H9 (cell line): ENCODE measurements at regions not wholly inside any gene's neighbourhood (a gene's known extent, or its start where the extent isn't known, plus 50 kb on each side); places are given as distances from the start of the nearest gene placed in this dataset.
A peak's percentile ranks its signal among the peaks of the same experiment; 100 is the strongest.

ENCODE experiments used
- DNase-seq: peaks from one replicate; pipeline ENCODE4 v3.0.0-alpha.2; 2017
- H2AFZ ChIP-seq: one replicate; pipeline ENCODE4 v1.6.1; 2013; ENCODE audit warnings: mild to moderate bottlenecking, low read length, control low read depth, moderate library complexity
- H2AK5ac ChIP-seq: 2 replicates; pipeline ENCODE4 v1.6.1; 2013; ENCODE audit warnings: low read length, control low read depth, mixed read lengths; ENCODE audit not compliant: insufficient read length
- H2BK120ac ChIP-seq: one replicate; pipeline ENCODE4 v1.6.1; 2013; ENCODE audit warnings: low read depth, mild to moderate bottlenecking, low read length, control low read depth, inconsistent platforms; ENCODE audit not compliant: poor library complexity, severe bottlenecking
- H2BK12ac ChIP-seq: 2 replicates; pipeline ENCODE4 v1.6.1; 2013; ENCODE audit warnings: low read length, control low read depth, mixed read lengths, low read depth; ENCODE audit not compliant: insufficient read length
- H2BK15ac ChIP-seq: 2 replicates; pipeline ENCODE4 v1.6.1; 2013; ENCODE audit warnings: low read depth, low read length, control low read depth
- H2BK20ac ChIP-seq: one replicate; pipeline ENCODE4 v1.6.1; 2013; ENCODE audit warnings: low read depth, mild to moderate bottlenecking, low read length, control low read depth, inconsistent platforms; ENCODE audit not compliant: poor library complexity, severe bottlenecking
- H2BK5ac ChIP-seq: 2 replicates; pipeline ENCODE4 v1.6.1; 2013; ENCODE audit warnings: low read length, control low read depth, mixed read lengths; ENCODE audit not compliant: insufficient read length
- H3K14ac ChIP-seq: 2 replicates; pipeline ENCODE4 v1.6.1; 2013; ENCODE audit warnings: low read length, control low read depth; ENCODE audit not compliant: insufficient read depth
- H3K18ac ChIP-seq: 2 replicates; pipeline ENCODE4 v1.6.1; 2013; ENCODE audit warnings: low read depth, mild to moderate bottlenecking, mixed read lengths, low read length, control low read depth; ENCODE audit not compliant: insufficient read length
- H3K23ac ChIP-seq: 2 replicates; pipeline ENCODE4 v1.6.1; 2013; ENCODE audit warnings: low read length, control low read depth, mixed read lengths, low read depth; ENCODE audit not compliant: insufficient read length
- H3K23me2 ChIP-seq: 2 replicates; pipeline ENCODE4 v1.6.1; 2013; ENCODE audit warnings: low read depth, mild to moderate bottlenecking, mixed read lengths, low read length, control low read depth; ENCODE audit not compliant: insufficient read length, poor library complexity, severe bottlenecking
- H3K27ac ChIP-seq: 2 replicates; pipeline ENCODE4 v1.5.1; 2013; ENCODE audit warnings: low read length, control low read depth, mixed read lengths, low read depth; ENCODE audit not compliant: insufficient read length
- H3K27me3 ChIP-seq: 2 replicates; pipeline ENCODE4 v1.6.1; 2013; ENCODE audit warnings: low read length, control low read depth, inconsistent platforms; ENCODE audit not compliant: insufficient read depth
- H3K4ac ChIP-seq: 2 replicates; pipeline ENCODE4 v1.6.1; 2013; ENCODE audit warnings: low read depth, mild to moderate bottlenecking, control low read depth, inconsistent platforms, low read length, moderate library complexity
- H3K4me1 ChIP-seq: 2 replicates; pipeline ENCODE4 v1.6.1; 2013; ENCODE audit warnings: low read length, control low read depth, inconsistent platforms; ENCODE audit not compliant: insufficient read depth
- H3K4me2 ChIP-seq: 2 replicates; pipeline ENCODE4 v1.6.1; 2013; ENCODE audit warnings: low read length, control low read depth, mixed read lengths; ENCODE audit not compliant: insufficient read length, insufficient read depth
- H3K56ac ChIP-seq: 2 replicates; pipeline ENCODE4 v1.6.1; 2013; ENCODE audit warnings: low read depth, mild to moderate bottlenecking, mixed read lengths, low read length, control low read depth; ENCODE audit not compliant: insufficient read length
- H3K79me1 ChIP-seq: 2 replicates; pipeline ENCODE4 v1.6.1; 2013; ENCODE audit warnings: low read depth, mild to moderate bottlenecking, moderate library complexity, low read length, control low read depth, inconsistent platforms; ENCODE audit not compliant: insufficient read depth, poor library complexity, severe bottlenecking
- H3K79me2 ChIP-seq: 2 replicates; pipeline ENCODE4 v1.6.1; 2013; ENCODE audit warnings: low read length, control low read depth, inconsistent platforms; ENCODE audit not compliant: insufficient read depth
- H3K9ac ChIP-seq: 2 replicates; pipeline ENCODE4 v1.6.1; 2013; ENCODE audit warnings: low read length, control low read depth, mixed read lengths; ENCODE audit not compliant: insufficient read length; ENCODE audit errors: extremely low read depth
- H3K9me3 ChIP-seq: one replicate; pipeline ENCODE4 v1.6.1; 2013; ENCODE audit warnings: low read depth, low read length, inconsistent platforms; ENCODE audit not compliant: control insufficient read depth
- H3T11ph ChIP-seq: one replicate; pipeline ENCODE4 v1.6.1; 2013; ENCODE audit warnings: mild to moderate bottlenecking, low read length, control low read depth, inconsistent platforms
- H4K20me1 ChIP-seq: one replicate; pipeline ENCODE4 v1.6.1; 2013; ENCODE audit not compliant: control insufficient read depth, insufficient read length, insufficient read depth
- H4K5ac ChIP-seq: 2 replicates; pipeline ENCODE4 v1.6.1; 2013; ENCODE audit warnings: low read depth, mild to moderate bottlenecking, mixed read lengths, low read length, control low read depth; ENCODE audit not compliant: insufficient read length
- H4K8ac ChIP-seq: replicated peaks from 2 replicates; pipeline ENCODE4 v1.6.1; 2013; ENCODE audit warnings: low read length, control low read depth, mixed read lengths, low read depth; ENCODE audit not compliant: insufficient read length
- H4K91ac ChIP-seq: 2 replicates; pipeline ENCODE4 v1.6.1; 2013; ENCODE audit warnings: low read depth, mild to moderate bottlenecking, moderate library complexity, mixed read lengths, low read length, control low read depth; ENCODE audit not compliant: insufficient read length
- H3K27ac Mint-ChIP-seq, 3 experiments: 2 replicates in 2 of 3; 3 replicates in 1 of 3; pipeline ENCODE4 v1.8.0; 2020 to 2021; ENCODE audit warnings: mixed read lengths in 3 of 3, mild to moderate bottlenecking in 1 of 3, moderate library complexity in 1 of 3
- H3K27me3 Mint-ChIP-seq: 2 replicates; pipeline ENCODE4 v1.8.0; 2021; ENCODE audit warnings: low read depth, mild to moderate bottlenecking, moderate library complexity, mixed read lengths
- H3K36me3 Mint-ChIP-seq, 3 experiments: 2 replicates in 2 of 3; 3 replicates in 1 of 3; pipeline ENCODE4 v1.8.0; 2020 to 2021; ENCODE audit warnings: low read depth in 3 of 3, mixed read lengths in 3 of 3; ENCODE audit not compliant: insufficient read depth in 1 of 3
- H3K4me1 Mint-ChIP-seq, 2 experiments: 2 replicates each; pipeline ENCODE4 v1.8.0; 2020; ENCODE audit warnings: mixed read lengths in 2 of 2
- H3K4me3 Mint-ChIP-seq, 2 experiments: 2 replicates in 1 of 2; 3 replicates in 1 of 2; pipeline ENCODE4 v1.8.0; 2020 to 2021; ENCODE audit warnings: mild to moderate bottlenecking in 2 of 2, mixed read lengths in 2 of 2, moderate library complexity in 1 of 2
- H3K9me3 Mint-ChIP-seq, 2 experiments: 2 replicates in 1 of 2; 3 replicates in 1 of 2; pipeline ENCODE4 v1.8.0; 2020; ENCODE audit warnings: mild to moderate bottlenecking in 2 of 2, mixed read lengths in 2 of 2, moderate library complexity in 1 of 2
- WGBS: extraction: QIAGEN DNeasy Blood & Tissue Kit; methylation state at CpG from one replicate; pipeline ENCODE4 v1.1.7; 2013; ENCODE audit warnings: missing lambda C conversion rate, low lambda C conversion rate, mixed read lengths; ENCODE audit not compliant: insufficient read length; ENCODE audit errors: extremely low coverage; 5-methylcytosine and 5-hydroxymethylcytosine counted together
- TF ChIP-seq, protein P1 (sequence below): fragments of 200-600 bp; sonication (generic); conservative IDR thresholded peaks from 3 replicates; pipeline ENCODE4 v1.8.0; 2021; ENCODE audit warnings: antibody characterized with exemption, mild to moderate bottlenecking

DNA sequence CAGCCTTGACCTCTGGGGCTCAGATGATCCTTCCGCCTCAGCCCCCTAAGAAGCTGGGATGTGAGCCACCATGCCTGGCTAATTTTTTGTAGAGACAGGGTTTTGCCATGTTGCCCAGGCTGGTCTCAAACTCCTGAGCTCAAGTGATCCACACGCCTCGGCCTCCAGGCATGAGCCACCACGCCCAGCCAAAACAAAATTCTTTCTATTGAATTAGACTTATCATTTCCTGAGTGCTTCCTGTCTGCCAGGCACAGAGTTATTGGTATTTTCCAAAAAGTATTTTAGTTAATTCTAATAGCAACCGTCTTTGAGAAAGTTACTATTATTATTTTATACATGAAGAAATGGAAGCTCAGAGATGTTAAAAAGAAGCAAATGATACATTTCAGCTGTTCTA, 61.4 kb upstream of the LMO2 start:
- H4K8ac ChIP-seq = no peak overlapping the region
- H3K4me3 Mint-ChIP-seq = no peak overlapping the region
- peaks cover 2 to 9% of the 10 kb centered on the region in 2 experiments; a peak in 3 of 4 replicates for H3K4me1 Mint-ChIP-seq
- no peak overlapping the region for H3K18ac ChIP-seq
- no peak overlapping the region for H4K5ac ChIP-seq
- H3K56ac ChIP-seq = no peak overlapping the region
- H4K91ac ChIP-seq = no peak overlapping the region
- no peak overlapping the region for H3K4ac ChIP-seq
- DNase-seq = no peak
- no peak overlapping the region for H2AFZ ChIP-seq
- H2BK12ac ChIP-seq = no peak overlapping the region
- H3K4me1 ChIP-seq = no peaks in the 10 kb centered on the region; the same call in 1 of the 2 replicates
- H3K79me1 ChIP-seq = no peaks in the 10 kb centered on the region
- H2BK20ac ChIP-seq = no peak overlapping the region
- H3K36me3 Mint-ChIP-seq = no peaks in the 10 kb centered on the region
- H3K23me2 ChIP-seq = no peaks in the 10 kb centered on the region
- H3K27ac ChIP-seq = no peak overlapping the region
- H3K27me3 ChIP-seq = no peaks in the 10 kb centered on the region
- peaks cover 9% of the 10 kb centered on the region for H3K27me3 Mint-ChIP-seq
- no peaks in the 10 kb centered on the region for H3K9me3 ChIP-seq
- H2BK15ac ChIP-seq = no peak overlapping the region
- no peaks in the 10 kb centered on the region for H4K20me1 ChIP-seq
- no peak overlapping the region for H2BK120ac ChIP-seq
- TF ChIP-seq, protein P1, sequence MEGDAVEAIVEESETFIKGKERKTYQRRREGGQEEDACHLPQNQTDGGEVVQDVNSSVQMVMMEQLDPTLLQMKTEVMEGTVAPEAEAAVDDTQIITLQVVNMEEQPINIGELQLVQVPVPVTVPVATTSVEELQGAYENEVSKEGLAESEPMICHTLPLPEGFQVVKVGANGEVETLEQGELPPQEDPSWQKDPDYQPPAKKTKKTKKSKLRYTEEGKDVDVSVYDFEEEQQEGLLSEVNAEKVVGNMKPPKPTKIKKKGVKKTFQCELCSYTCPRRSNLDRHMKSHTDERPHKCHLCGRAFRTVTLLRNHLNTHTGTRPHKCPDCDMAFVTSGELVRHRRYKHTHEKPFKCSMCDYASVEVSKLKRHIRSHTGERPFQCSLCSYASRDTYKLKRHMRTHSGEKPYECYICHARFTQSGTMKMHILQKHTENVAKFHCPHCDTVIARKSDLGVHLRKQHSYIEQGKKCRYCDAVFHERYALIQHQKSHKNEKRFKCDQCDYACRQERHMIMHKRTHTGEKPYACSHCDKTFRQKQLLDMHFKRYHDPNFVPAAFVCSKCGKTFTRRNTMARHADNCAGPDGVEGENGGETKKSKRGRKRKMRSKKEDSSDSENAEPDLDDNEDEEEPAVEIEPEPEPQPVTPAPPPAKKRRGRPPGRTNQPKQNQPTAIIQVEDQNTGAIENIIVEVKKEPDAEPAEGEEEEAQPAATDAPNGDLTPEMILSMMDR = no peak
- no peak overlapping the region for H3K23ac ChIP-seq
- H3T11ph ChIP-seq = no peak overlapping the region
- no peak overlapping the region for H3K14ac ChIP-seq
- H3K9ac ChIP-seq = no peak overlapping the region
- H2BK5ac ChIP-seq = no peak overlapping the region
- no CpG with 5 or more reads among the region's 5 CpGs for WGBS
- H3K27ac Mint-ChIP-seq = peak overlapping the region in 1 of 3 experiments; percentile 45; a peak in 1 of 7 replicates
- no peak overlapping the region for H3K4me2 ChIP-seq
- H3K79me2 ChIP-seq = no peaks in the 10 kb centered on the region
- H2AK5ac ChIP-seq = no peak overlapping the region
- H3K9me3 Mint-ChIP-seq = no peaks in the 10 kb centered on the region
